ENCODE measurements at regions not wholly inside any gene's neighbourhood (a gene's known extent, or its start where the extent isn't known, plus 50 kb on each side); places are given as distances from the start of the nearest gene placed in this dataset.

- Histone ChIP-seq H3F3A (ENCODE audit: low read depth) (no peaks in the 10 kb centered on the region), H3K36me3 (ENCODE audit: insufficient read depth, low read length) (no peaks in the 10 kb centered on the region), H3K27me3 (ENCODE audit: insufficient read depth, low read length, poor library complexity, severe bottlenecking) (no peaks in the 10 kb centered on the region), H3K9me3 (ENCODE audit: insufficient read depth, low read depth, low read length) (no peaks in the 10 kb centered on the region), H3K9ac (ENCODE audit: low read depth, low read length, poor library complexity, severe bottlenecking) (no peak overlapping the region), H4K20me1 (ENCODE audit: insufficient read depth, low read length, poor library complexity, severe bottlenecking) (no peaks in the 10 kb centered on the region), H3K4me2 (ENCODE audit: low read depth, low read length, poor library complexity, severe bottlenecking) (no peak overlapping the region), H3K9me2 (replicated peaks; ENCODE audit: low read depth, low read length) (no peaks in the 10 kb centered on the region), H3K79me2 (ENCODE audit: insufficient read depth, low read length) (no peaks in the 10 kb centered on the region), H3K4me1 (ENCODE audit: insufficient read depth, low read length, poor library complexity, severe bottlenecking) (no peaks in the 10 kb centered on the region), H2AFZ (ENCODE audit: low read length) (no peak overlapping the region), H3K4me3 (ENCODE audit: low read length, poor library complexity, severe bottlenecking) (no peak overlapping the region)
- no peak for TF ChIP-seq EZH2phosphoT487 (IDR thresholded peaks at IDR 0.05; ENCODE audit: borderline replicate concordance)
- no peak for TF ChIP-seq CTCF (conservative IDR thresholded peaks at IDR 0.05; ENCODE audit: low read length)
Observed at GRCh38 chr3:174424656-174425055, 434.5 kb upstream of the NAALADL2 start.

DNA sequence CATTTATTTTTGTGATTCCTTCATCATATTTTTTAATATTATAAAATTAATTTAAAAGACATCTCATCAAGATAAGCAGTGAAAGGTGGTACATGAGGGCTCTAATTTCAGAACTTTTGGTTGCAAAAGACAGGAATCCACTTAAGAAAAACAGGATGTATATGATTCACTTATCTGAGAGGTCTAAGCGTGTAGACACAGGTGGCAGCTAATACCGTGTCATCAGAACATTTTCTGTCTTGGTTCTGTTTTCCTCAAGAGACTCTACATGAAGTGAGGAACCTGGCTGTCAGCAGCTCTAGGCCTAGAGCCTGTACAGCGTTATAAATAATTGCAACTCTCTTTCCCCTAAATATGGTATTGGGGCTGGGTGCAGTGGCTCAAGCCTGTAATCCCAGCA lies 433.7 kb upstream of the NAALADL2 start:
- no peak overlapping the region for H3K4me2 ChIP-seq (ENCODE audit: low read depth, low read length, poor library complexity, severe bottlenecking)
- no peaks in the 10 kb centered on the region for H3F3A ChIP-seq (ENCODE audit: low read depth)
- H3K27me3 ChIP-seq (ENCODE audit: insufficient read depth, low read length, poor library complexity, severe bottlenecking), result no peaks in the 10 kb centered on the region
- H4K20me1 ChIP-seq (ENCODE audit: insufficient read depth, low read length, poor library complexity, severe bottlenecking), result no peaks in the 10 kb centered on the region
- H3K4me1 ChIP-seq (ENCODE audit: insufficient read depth, low read length, poor library complexity, severe bottlenecking), result no peaks in the 10 kb centered on the region
- H3K9me2 ChIP-seq (replicated peaks; ENCODE audit: low read depth, low read length), result no peaks in the 10 kb centered on the region
- H3K36me3 ChIP-seq (ENCODE audit: insufficient read depth, low read length), result no peaks in the 10 kb centered on the region
- H3K4me3 ChIP-seq (ENCODE audit: low read length, poor library complexity, severe bottlenecking), result no peak overlapping the region
- TF ChIP-seq EZH2phosphoT487 (IDR thresholded peaks at IDR 0.05; ENCODE audit: borderline replicate concordance) (no peak), CTCF (conservative IDR thresholded peaks at IDR 0.05; ENCODE audit: low read length) (no peak)
- H3K79me2 ChIP-seq (ENCODE audit: insufficient read depth, low read length), result no peaks in the 10 kb centered on the region
- H3K9ac ChIP-seq (ENCODE audit: low read depth, low read length, poor library complexity, severe bottlenecking), result no peak overlapping the region
- no peaks in the 10 kb centered on the region for H3K9me3 ChIP-seq (ENCODE audit: insufficient read depth, low read depth, low read length)
- no peak overlapping the region for H2AFZ ChIP-seq (ENCODE audit: low read length)

- no peak overlapping the region for H2AFZ ChIP-seq (ENCODE audit: low read length)
- H3F3A ChIP-seq (ENCODE audit: low read depth), result no peaks in the 10 kb centered on the region
- H3K9ac ChIP-seq (ENCODE audit: low read depth, low read length, poor library complexity, severe bottlenecking), result no peak overlapping the region
- H3K79me2 ChIP-seq (ENCODE audit: insufficient read depth, low read length), result no peaks in the 10 kb centered on the region
- no peaks in the 10 kb centered on the region for H3K4me1 ChIP-seq (ENCODE audit: insufficient read depth, low read length, poor library complexity, severe bottlenecking)
- TF ChIP-seq EZH2phosphoT487 (IDR thresholded peaks at IDR 0.05; ENCODE audit: borderline replicate concordance) (no peak), CTCF (conservative IDR thresholded peaks at IDR 0.05; ENCODE audit: low read length) (no peak)
- H3K27me3 ChIP-seq (ENCODE audit: insufficient read depth, low read length, poor library complexity, severe bottlenecking), result no peaks in the 10 kb centered on the region
- H4K20me1 ChIP-seq (ENCODE audit: insufficient read depth, low read length, poor library complexity, severe bottlenecking), result no peaks in the 10 kb centered on the region
- H3K9me3 ChIP-seq (ENCODE audit: insufficient read depth, low read depth, low read length), result no peaks in the 10 kb centered on the region
- no peak overlapping the region for H3K4me3 ChIP-seq (ENCODE audit: low read length, poor library complexity, severe bottlenecking)
- no peaks in the 10 kb centered on the region for H3K36me3 ChIP-seq (ENCODE audit: insufficient read depth, low read length)
- no peaks in the 10 kb centered on the region for H3K9me2 ChIP-seq (replicated peaks; ENCODE audit: low read depth, low read length)
- no peak overlapping the region for H3K4me2 ChIP-seq (ENCODE audit: low read depth, low read length, poor library complexity, severe bottlenecking)
Observed at GRCh38 chr3:174430986-174431385, 428.1 kb upstream of the NAALADL2 start.

Measured in Loucy (cell line).